Stimulated activated CD8-positive, alpha-beta memory T cell treated with anti-CD3 and anti-CD28 coated beads, Interleukin-7, amount 100 ng/mL, for 24 hours (primary cell): ENCODE measurements at regions not wholly inside any gene's neighbourhood (a gene's known extent, or its start where the extent isn't known, plus 50 kb on each side); places are given as distances from the start of the nearest gene placed in this dataset.

ENCODE experiments used
- DNase-seq: peaks from one replicate; pipeline ENCODE4 v3.0.0-alpha.2; 2020; ENCODE audit warnings: low read depth

GRCh38 chr2:239619369-239619768 is 218.5 kb upstream of the HDAC4 start:
- no peak for DNase-seq

- no peak for DNase-seq
These were observed 215.9 kb upstream of the HDAC4 start for GRCh38 chr2:239616729-239617128.

DNA sequence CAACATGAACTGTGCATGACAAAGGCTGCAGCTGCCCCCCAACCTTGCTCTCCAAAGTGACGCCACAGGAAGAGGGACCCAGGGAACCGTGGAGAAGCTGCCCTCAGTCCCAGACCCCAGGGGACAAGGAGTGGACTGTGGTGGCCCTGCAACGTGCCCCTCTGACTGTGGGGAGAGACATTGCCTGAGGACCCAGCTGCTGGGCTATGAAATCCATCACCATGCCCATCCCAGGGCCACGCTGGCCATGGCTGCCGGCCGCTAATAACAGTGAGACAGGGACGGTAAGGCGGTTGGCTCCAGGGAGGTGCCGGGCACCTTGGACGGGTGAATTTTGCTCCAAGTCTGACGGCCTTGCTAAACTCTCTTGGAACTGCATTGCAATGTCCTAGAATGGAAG is 211.3 kb upstream of the HDAC4 start:
- no peak for DNase-seq

DNA sequence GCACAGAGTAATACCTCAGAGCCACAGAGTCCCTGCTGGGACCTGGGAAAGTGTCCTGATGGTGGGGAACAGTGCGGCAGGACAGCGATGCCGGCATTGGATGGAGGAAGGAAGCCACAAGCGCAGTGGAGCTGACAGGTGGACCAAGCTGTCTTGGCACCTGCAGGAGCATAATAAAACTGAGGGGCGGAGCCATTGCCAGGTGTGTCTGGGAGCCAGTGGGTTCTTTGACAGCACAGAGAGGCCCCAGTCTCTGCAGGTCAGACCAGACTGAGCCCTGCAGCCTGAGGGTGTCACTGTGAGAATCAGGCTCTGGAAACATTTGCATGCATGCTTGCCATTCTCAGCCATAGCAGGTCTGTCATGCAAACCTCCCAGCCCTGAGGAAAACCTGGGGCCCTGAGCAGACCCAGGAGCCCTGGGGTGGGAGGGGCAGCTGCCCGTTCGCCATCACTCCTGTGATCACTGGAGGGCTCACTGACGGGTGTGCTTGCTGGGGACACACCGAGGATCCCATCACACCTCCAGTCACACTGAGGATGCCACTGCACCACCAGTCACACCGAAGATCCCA is 210.5 kb upstream of the HDAC4 start:
- DNase-seq: no peak

DNA sequence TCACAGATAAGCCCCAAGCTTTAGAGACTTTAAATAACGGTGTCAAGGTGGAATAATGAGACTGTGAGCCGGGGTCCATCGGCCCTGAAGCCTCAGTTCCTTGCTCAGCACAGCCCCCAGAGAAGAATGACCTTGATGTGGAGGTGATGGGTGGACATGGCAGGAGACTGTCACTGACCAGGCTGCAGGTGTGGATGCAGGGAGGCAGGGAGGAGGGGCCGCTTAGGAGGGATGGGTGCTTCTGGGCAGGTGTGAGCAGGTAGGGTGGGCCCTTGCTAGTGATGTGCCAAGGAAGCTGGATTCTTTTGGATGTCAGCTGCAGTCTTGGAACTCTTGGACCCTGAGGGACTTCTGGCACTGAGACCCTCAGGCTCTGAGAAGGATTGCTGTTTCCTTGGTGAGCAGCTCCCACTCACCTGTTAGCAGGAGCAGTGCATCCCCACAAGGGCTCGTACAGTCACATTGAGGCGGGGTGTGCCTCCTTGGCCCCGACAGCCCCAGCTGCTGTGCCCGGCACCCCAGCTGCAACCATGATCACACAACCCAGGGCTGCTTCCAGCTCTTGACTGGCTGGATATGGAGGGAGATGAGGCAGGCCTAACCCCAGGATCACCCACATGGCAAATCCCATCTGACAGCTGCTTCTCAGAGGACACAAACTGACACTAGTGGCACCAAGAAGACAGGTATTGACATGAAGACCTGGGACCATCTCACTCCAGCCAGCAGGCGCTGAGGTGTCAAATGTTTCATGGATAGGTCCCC is 209.8 kb upstream of the HDAC4 start:
- no peak for DNase-seq

DNA sequence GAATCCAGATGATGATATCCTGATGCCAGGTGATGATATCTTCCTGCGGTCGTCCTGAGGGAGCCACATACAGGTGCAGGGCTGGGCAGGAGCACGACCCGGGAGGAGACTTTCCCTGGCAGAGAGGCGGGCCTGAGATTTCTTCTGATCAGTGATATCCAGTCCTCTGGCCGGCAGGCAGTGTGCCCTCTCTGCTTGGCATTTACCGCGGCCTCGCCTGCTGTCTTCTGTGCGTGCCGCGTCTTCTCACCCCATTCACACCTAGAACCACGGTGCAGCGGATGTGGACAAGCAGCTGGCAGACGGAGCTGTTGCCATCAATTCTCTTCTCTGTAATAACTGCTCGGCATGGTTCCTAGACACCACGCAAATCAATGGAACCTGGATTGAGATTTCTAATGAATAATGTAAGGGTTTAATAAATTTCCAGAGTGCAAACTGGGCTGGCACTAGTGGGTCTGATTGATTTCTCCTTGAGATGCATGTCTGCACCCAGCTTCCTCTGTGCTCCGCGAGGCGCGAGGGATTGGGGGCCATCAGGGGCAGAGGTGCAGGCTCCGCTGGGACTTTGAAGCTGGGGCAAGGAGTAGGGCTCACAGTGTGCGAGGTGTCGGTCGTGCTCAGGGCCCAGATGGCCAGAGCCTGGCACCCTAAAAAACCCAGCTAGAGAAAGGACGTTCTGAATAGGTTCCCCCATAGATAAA is 208.9 kb upstream of the HDAC4 start:
- no peak for DNase-seq

DNA sequence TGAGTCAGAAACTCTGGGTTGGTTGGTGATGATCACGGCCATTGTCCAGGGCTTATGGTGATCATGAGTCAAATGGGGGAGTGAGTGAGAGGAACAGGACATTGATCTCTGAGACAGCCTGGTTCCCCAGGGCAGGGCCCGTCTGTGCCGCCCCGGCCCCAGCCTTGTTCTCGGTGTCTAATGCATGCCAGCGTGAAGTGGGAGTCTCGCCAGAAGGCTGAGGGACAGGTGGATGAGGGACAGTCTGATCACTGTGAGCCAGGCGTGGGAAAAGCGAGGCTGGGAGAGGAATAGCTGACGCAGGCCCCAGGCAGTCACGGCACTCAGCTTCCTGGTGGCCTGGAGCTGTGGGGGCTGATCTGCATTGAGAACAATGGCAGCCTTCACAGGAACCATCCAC is 208.3 kb upstream of the HDAC4 start:
- no peak for DNase-seq

GRCh38 chr2:239608723-239609122 is 207.9 kb upstream of the HDAC4 start:
- no peak for DNase-seq

- no peak for DNase-seq
These were observed 207.4 kb upstream of the HDAC4 start for GRCh38 chr2:239608260-239608659.

- no peak for DNase-seq
These were observed 206.8 kb upstream of the HDAC4 start for GRCh38 chr2:239607517-239608191.

DNA sequence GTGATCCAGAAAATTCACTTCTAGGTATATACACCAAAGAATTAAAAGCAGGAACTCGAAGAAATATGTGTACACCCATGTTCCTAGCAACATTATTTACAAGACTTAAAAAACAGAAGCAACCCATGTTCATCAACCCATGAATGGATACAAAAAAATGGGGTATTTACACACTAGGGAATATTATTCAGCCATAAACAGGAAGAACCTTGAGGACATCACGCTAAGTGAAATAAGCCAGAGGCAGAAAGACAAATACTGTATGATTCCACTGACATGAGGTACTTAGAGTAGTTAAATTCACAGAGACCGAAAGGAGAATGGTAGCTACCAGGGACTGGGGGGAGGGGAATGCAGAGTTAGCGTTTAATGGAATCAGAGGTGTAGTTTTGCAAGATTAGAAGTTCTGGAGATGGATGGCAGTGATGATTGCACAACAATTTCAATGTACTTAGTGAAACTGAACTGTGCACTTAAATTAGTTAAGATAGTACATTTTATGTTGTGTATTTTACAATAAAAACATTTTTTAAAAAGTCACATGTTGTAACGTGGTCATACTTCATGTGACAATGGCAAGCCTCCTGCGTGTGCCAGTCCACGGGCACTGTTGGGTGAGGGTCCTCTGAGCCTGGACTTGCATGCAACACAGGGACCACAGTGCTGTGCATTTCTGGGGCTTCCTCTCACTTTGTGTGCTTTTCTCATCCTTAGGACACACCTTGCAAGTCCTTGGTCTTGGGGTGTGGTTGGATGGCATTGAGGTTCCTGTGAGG is 206.1 kb upstream of the HDAC4 start:
- no peak for DNase-seq

DNA sequence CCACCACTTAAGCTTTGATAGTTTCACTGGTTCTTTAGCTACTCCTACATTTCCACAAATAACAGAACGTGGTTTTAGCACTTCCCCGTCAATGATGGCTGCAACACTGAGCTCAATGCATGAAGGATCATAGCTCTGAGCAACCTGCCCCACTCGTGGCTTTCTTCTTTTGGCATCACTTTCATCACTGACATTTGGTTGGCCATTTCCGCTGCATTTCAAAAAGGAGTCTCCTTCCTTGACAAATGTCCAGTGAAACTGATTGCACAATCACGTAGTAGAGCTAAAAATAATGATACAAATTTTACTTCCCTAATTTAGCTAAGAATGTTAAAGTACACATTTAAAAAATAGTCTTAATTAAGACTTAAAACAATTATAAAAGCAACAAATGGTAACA is 205.2 kb upstream of the HDAC4 start:
- no peak for DNase-seq

GRCh38 chr2:239605409-239605808 is 204.6 kb upstream of the HDAC4 start:
- DNase-seq: no peak

- no peak for DNase-seq
These were observed 204.0 kb upstream of the HDAC4 start for GRCh38 chr2:239604861-239605260.

DNA sequence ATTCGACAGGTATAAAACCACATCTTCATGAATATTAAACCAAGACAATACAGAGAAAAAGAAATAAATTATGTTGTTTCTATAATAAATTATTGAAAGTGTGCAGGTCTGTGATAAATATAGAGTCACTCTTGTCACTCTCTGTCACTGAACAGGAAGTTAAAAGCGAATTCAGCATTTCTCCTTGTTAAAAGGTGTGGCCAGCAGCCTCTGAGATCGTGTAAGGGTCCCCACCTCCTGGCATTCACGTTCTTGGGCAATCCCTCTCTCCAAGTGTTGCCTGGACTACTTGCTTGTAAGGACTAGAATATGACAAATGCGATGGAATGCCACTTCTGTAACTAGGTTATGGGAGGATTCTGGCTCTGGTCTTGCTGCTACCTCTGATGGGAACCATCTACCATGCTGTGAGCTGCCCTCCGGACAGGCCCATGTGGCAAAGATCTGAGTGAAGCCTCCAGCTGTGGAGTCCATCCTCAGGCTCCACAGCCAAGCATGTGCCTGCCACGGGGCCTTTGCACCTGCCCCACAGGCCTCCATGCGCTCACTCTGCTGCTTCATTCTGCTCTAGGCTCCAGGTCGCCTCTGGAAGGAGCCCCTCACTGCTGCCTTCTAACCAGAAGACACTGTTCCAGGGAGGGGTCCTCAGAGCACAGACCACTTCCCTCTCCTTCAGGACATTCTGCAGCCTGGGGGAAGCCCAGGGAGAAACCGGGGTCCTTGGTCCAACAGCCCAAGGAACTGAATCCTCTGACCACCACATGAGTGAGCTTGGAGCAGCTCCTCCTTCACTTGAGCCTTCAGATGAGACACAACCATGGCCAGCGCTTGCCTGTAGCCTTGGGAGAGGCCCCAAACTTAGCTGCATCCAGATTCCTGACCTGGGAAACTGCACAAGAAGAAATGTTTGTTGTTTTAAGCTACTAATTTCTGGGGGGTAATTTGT is 202.9 kb upstream of the HDAC4 start:
- no peak for DNase-seq

- no peak for DNase-seq
These were observed 201.8 kb upstream of the HDAC4 start for GRCh38 chr2:239602290-239603282.

DNA sequence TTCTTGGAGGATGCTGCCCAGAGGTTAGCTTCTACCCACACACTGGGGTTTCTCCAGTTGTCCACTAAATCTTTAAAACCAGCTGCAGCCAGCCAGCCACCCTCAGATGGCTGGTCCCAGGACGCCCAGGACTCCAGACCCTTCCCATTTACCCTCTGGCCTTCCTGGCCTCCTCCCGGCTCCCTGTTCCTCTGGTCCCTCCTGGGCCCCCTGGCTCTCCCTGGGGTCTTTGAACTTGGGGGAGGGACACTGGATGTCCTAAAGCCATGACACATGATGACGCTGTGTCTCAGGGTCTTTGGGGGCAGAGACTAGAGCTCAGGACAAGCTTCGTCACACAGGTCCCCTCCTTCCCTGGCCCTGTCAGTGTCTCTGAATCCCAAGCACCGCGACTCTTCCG is 201.1 kb upstream of the HDAC4 start:
- DNase-seq: no peak

- DNase-seq: no peak
These were observed 200.5 kb upstream of the HDAC4 start for GRCh38 chr2:239601201-239601851.

DNA sequence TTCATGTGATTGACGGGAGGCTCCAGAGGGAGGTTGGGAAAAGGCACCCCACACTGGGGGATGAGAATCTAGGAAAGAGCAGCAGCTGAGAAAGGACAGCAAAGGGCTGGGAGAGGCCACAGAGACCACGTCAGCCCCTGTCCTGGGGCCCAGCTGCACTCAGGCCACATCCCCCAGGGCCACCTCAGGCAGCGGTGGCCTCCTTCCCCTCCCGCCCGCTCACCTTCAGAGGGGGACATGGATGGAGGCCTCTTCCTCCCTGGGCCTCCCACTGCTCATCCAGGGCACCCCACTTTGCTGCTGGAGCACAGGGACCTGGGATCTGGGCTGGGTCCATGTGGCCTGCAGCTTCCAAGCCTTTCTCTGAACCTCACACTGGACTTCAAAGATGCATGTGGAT is 199.8 kb upstream of the HDAC4 start:
- no peak for DNase-seq
